Thoracic aorta (tissue), 2 donors: ENCODE measurements at regions not wholly inside any gene's neighbourhood (a gene's known extent, or its start where the extent isn't known, plus 50 kb on each side); places are given as distances from the start of the nearest gene placed in this dataset.

Source experiments
- ATAC-seq: fragments of 150-250 bp; one replicate; pipeline ENCODE4 v1.8.0; 2017; ENCODE audit warnings: low read depth; ENCODE audit not compliant: insufficient number of reproducible peaks, low FRiP score
- DNase-seq: peaks from one replicate; pipeline ENCODE4 v3.0.0-alpha.2; 2020; ENCODE audit warnings: low spot score
- H3K27ac ChIP-seq, 2 donors: fragments of 200-600 bp; sonication (generic); 1 replicate in 1 of 2; 2 replicates in 1 of 2; pipeline ENCODE4 v1.5.1; 2016; ENCODE audit warnings: mild to moderate bottlenecking in 2 of 2, moderate library complexity in 2 of 2
- H3K27me3 ChIP-seq: fragments of 200-600 bp; sonication (generic); replicated peaks from 2 replicates; pipeline ENCODE4 v1.6.0; 2016; ENCODE audit warnings: mild to moderate bottlenecking; ENCODE audit not compliant: insufficient read depth
- H3K36me3 ChIP-seq: fragments of 200-600 bp; sonication (generic); one replicate; pipeline ENCODE4 v1.5.1; 2016
- H3K4me1 ChIP-seq, 2 donors: fragments of 200-600 bp; sonication (generic); 1 replicate in 1 of 2; 2 replicates in 1 of 2; pipeline versions ENCODE4 v1.5.1 to v1.6.0; 2016; ENCODE audit warnings: low read depth in 2 of 2, mild to moderate bottlenecking in 1 of 2; ENCODE audit not compliant: control insufficient read depth in 1 of 2
- H3K4me3 ChIP-seq: fragments of 200-600 bp; sonication (generic); 2 replicates; pipeline ENCODE4 v1.5.1; 2016; ENCODE audit warnings: mild to moderate bottlenecking
- H3K9me3 ChIP-seq: fragments of 200-600 bp; sonication (generic); 2 replicates; pipeline ENCODE4 v1.5.1; 2016
- CTCF ChIP-seq: fragments of 200-600 bp; sonication (generic); IDR thresholded peaks from one replicate; pipeline ENCODE4 v1.5.1; 2019; ENCODE audit warnings: antibody characterized with exemption

- Histone ChIP-seq H3K4me3 (no peak overlapping the region), H3K27ac (no peak overlapping the region), H3K36me3 (no peaks in the 10 kb centered on the region), H3K4me1 (no peaks in the 10 kb centered on the region), H3K9me3 (no peaks in the 10 kb centered on the region), H3K27me3 (no peaks in the 10 kb centered on the region)
- ATAC-seq (no peak), DNase-seq (no peak)
- TF ChIP-seq CTCF = no peak
These were observed 316.3 kb upstream of the ECI2 start for GRCh38 chr6:4451718-4452117.

GRCh38 chr6:4451081-4451480, 315.7 kb upstream of the ECI2 start:
- no peak overlapping the region for H3K27ac ChIP-seq
- H3K4me3 ChIP-seq = no peak overlapping the region
- no peaks in the 10 kb centered on the region for H3K27me3 ChIP-seq
- H3K4me1 ChIP-seq = no peaks in the 10 kb centered on the region
- H3K36me3 ChIP-seq = no peaks in the 10 kb centered on the region
- H3K9me3 ChIP-seq = no peaks in the 10 kb centered on the region
- TF ChIP-seq CTCF = no peak
- ATAC-seq (no peak), DNase-seq (no peak)

GRCh38 chr6:4450237-4450636, 314.9 kb upstream of the ECI2 start:
- Histone ChIP-seq H3K4me3 (no peak overlapping the region), H3K9me3 (no peaks in the 10 kb centered on the region), H3K4me1 (no peaks in the 10 kb centered on the region), H3K36me3 (no peaks in the 10 kb centered on the region), H3K27me3 (no peaks in the 10 kb centered on the region), H3K27ac (no peak overlapping the region)
- DNase-seq = no peak
- TF ChIP-seq CTCF = no peak
- no peak for ATAC-seq

GRCh38 chr6:4449409-4449808, 314.0 kb upstream of the ECI2 start:
- no peak for TF ChIP-seq CTCF

GRCh38 chr6:4448841-4449240, 313.5 kb upstream of the ECI2 start:
- no peak for DNase-seq
- H3K9me3 ChIP-seq = no peaks in the 10 kb centered on the region
- H3K4me1 ChIP-seq = no peaks in the 10 kb centered on the region
- no peak overlapping the region for H3K27ac ChIP-seq
- no peak for TF ChIP-seq CTCF
- no peaks in the 10 kb centered on the region for H3K27me3 ChIP-seq
- H3K36me3 ChIP-seq = no peaks in the 10 kb centered on the region
- no peak for ATAC-seq
- no peak overlapping the region for H3K4me3 ChIP-seq

More at GRCh38 chr6:4449409-4449808, 314.0 kb upstream of the ECI2 start:
- H3K4me3 ChIP-seq = no peak overlapping the region
- no peaks in the 10 kb centered on the region for H3K4me1 ChIP-seq
- no peak overlapping the region for H3K27ac ChIP-seq
- no peaks in the 10 kb centered on the region for H3K36me3 ChIP-seq
- no peaks in the 10 kb centered on the region for H3K27me3 ChIP-seq
- H3K9me3 ChIP-seq = no peaks in the 10 kb centered on the region
- ATAC-seq = no peak
- no peak for DNase-seq
